Fibroblast of skin of back (primary cell): ENCODE measurements at regions not wholly inside any gene's neighbourhood (a gene's known extent, or its start where the extent isn't known, plus 50 kb on each side); places are given as distances from the start of the nearest gene placed in this dataset.

Experiments
- DNase-seq: peaks from one replicate; pipeline ENCODE4 v3.0.0-alpha.2; 2013

- DNase-seq: peak; percentile 93
Observed at GRCh38 chr15:37877851-37878741, 56.3 kb upstream of the TMCO5A start.

DNA sequence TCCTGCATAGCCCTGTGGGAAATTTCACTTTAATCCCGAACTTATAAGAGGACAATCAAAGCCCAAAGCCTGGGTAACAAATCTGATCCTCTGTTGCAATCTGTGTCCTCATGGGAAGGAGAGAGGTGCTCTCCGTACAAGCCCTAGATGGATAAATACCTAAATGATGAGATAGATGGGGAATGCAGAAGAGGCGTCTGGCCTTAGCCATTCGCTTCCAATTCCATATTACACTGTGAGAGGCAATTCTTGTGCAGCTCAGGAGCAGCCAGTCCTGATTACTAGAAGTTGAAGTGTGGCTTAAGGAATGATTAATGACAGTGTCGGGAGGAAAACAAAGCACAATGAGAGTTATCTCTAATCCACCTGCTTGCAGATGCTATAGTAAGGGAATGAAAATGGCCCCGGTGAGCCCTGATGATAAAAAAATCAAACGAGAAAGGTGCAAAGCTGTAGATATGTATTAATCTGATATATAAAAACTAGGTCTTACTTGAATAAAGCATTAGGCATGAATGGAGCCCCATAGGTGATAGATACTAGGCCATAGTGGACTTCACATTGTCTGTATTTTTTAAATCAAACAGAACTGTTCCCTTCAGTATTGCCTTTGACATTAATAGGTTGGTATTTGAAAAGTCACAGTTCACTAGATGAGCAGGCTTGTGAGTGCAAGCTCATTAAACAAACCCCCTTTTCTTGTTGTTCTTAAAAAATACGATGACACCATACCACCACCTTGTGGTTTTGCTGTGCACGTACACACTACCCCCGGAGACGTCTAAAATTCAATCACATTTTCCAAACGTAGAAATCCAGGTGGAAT, 54.2 kb upstream of the TMCO5A start:
- DNase-seq: peak; percentile 81

DNA sequence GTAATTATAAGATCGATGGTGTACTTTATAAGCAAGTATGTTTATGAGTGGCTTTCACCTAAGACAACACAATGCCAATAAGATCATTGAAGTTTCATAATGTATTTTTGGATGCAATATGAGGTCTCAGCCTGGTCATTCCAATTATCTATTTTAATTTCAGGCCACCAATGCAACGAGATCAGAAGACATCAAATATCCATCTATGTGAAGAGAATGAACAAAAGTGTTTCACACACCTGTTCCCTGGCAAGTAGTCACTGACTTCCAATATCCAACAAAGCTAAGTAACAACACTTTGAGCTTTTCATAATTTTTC, 53.6 kb upstream of the TMCO5A start:
- DNase-seq: no peak

DNA sequence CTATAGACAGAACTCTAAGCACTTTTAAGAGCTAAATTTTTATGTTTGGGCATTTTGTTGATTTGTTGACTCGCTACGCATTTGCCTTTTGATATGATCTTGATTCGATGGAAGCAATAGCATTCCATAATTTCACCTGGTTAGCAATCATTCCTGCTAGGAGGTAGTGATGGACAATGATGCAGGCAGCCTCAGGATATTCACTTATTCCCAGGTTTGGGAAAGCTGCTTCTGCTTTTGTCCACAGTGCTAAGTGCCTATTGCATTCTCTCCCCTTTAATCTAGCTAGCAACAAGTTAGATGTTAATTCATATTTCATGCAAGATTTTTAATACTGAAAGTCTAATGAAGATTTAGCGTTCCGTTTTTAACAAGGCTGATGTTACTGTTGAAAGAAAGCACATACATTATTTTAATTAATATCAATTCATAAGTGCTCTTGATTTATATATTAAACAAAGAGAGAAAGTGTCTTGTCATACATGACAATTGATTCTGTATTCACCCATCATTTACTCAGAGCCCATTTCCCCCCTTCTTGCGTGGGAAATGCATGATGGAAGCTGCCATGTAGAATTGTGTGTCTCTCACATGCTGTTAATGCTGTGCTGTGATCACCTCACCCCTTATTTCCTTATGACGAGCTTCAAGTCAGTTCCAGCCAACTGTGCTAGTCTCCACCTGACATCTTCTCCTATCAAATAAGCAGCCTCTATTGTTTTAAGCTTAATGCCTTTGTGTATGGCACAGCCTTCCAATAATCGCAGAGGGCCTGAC, 53.0 kb upstream of the TMCO5A start:
- no peak for DNase-seq

DNA sequence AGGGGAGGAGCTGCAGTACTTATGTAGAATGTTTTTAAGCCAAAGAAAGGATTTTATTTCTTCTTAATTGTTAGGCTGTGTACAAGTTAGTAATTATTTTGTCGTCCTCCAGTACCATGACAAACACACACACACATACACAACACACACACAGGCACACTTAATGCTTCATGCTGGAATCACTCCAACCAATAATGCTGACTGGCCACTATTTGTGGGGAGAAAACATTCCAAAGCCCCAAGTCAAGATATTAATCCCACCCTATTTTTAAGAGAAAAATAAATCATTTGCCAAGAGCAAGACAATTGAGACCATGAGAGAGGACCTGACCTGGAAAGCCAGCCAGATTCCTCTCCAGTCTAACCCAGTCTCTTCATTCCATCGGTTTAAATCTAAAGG, 51.8 kb upstream of the TMCO5A start:
- DNase-seq: no peak
